IPS DF 19.7 (cell line): ENCODE measurements at regions not wholly inside any gene's neighbourhood (a gene's known extent, or its start where the extent isn't known, plus 50 kb on each side); places are given as distances from the start of the nearest gene placed in this dataset.
"Not testable (repeated sequence)": the region's sequence is repeated elsewhere in the genome, so short reads cannot be mapped to it uniquely, and the experiment has no call there.

Experiments
- DNase-seq: peaks from one replicate; pipeline ENCODE4 v3.0.0-alpha.2; 2013; ENCODE audit warnings: low read depth, low spot score

DNA sequence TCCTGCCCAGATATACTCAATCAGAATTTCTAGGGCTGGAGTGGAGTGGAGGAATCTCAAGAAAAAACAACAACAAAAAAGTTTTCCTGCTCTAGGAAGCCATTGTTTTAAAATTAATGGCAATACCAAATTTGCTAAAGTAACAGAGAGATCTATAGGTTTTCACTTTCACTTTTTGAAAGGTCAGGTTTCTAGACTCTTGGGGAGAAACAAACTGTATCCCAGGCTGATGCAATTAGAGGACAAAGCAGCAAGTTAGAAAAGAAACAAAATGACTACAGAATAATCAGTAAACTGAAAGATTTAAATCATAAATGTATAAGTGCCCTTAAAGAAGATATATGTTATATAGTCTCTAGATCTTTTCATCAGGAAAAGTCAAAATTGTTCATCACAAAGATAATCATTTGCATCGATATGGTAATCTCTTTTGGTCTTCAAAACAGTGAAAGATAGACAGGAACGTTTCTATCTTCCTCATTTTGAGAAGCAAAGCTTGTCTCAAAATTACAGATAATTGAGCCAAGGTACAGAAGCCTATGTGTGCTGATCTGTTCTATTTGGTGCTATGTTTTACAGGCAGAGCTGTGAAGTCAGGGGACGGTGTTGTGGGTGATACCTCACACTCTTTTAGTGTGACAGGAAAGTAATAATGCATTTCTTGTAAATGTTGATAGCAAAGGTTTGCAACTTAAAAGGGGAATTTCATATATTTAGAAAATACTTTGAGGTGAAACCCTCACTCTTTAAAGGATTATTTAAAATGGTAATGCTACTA lies 1746.6 kb upstream of the C9orf72 start:
- DNase-seq, result no peak

DNA sequence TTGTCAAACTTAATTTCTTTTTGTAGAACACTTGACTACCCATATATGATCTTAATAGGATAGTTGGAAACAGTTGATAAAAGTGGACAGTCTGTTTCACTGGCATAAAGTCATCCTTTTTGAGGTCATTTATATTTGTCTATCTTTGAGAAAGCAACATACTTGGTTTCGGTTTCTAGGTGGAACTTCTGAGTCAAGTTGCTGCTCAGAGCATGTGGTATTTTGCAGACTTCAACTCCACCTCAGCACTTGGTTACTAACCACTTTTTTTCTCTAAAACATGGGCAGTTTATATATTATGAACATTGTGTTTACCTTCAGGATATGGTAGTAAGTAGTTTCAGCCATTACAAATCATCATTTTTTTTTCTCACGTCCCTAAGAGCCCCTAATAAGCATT lies 1749.0 kb upstream of the C9orf72 start:
- no peak for DNase-seq

DNA sequence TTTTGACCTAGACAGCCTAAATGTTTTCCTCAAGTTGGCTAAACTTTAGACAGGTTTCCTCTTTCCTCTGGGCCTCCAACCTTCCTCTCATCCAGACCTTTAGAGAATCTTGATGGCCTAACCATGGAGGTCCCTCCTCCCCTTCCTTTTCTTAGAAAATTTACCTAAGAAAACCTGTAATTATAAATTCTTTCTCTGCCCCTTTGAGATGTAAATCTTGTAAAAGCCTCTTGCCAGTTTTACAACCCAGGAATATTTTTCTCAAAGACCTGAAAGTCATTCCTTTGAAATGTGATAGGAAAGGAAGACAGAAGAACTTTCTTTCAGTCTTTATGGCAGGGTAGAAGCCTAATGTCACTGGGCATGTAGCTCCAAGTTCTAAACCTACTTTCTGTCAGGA lies 1752.6 kb upstream of the C9orf72 start:
- DNase-seq, result peak; percentile 54

DNA sequence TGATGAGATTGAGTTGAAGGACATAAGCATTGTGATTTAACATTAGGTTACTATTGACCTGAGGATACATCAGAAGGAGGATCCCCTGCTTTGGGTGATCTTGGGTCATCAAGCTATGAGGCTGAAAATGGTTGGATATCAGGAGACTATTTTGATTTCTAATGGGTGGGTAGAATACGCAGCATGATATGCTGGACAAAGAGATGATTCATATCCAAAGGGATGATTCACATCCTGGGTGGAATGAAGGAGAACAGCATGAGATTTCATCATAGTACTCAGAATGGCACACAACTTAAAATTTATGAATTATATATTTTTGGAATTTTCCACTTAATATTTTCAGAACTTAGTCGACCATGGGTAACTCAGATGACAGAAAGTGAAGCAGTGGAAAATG lies 1759.5 kb upstream of the C9orf72 start:
- DNase-seq, result no peak

DNA sequence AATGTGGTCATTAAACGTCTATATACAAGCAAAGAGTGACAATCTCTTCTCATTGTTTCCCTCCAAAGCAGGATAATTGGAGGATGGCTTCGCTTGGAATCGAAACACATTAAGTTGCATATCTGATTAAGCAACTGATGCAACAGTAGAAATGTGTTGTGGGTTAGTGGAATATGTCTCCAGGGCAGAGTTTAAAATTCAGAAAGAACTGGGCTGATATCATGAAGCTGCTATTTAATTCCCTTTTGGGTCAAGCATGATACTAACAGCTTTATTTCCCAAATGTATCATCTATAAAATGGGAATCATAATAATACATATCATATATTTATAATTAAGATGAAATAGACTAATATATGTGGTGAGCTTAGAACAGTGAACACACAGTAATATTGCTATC lies 1763.0 kb upstream of the C9orf72 start:
- DNase-seq, result no peak

DNA sequence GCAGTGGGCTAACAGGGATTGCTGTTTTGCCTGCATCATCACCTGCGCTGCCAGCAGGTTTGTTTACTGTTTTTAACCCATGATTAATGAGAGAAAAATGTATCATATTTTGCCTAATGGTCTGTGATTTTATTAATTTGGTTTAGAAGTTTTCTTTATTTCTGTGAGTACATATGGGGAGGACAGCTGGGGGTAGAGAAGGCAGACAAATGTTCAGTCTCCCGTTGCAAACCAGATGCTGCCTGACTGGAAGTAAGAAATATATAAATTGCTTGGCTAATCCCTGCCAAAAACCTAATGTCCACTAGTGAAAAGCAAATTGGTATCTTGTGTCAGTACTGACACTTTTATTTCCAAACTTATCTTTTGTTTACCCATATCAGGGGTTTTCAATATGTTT lies 1766.1 kb upstream of the C9orf72 start:
- no peak for DNase-seq

DNA sequence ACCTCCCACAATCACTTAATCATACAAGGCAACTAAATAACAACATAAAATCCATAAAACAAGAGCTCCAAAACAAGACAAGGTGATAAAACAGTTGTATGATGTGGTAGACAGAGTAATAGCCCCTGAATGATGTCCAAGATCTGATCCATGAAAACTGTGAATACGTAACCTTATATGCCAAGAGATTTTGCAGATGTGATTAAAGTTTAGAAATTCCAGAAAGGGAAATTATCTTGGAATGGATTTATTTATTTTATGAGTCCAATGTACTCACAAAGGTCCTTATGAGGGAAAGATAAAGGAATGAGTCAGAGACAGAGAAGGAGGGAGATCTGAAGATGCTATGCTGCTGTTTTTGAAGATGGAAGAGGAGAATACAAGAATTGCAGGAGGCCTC lies 1775.7 kb upstream of the C9orf72 start:
- DNase-seq, result no peak

DNA sequence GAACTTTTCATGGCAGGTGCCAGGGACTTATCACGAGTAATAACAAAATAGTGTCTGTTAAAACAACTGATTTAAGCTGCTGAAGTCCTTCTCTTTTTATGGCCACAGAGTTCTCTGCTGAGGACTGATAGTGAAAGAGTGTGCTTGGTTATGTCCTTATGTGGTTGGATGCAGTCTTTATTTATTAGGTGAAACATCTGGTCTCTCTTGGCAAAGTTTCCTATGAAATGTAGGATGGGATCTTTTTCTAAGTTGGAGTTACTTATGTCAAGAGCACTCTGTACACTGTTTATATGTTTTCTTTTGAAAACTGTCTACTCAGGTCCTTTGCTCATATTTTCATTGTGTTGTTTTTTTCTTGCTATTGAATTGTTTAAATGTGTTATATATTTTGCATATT lies 1816.1 kb upstream of the C9orf72 start:
- no peak for DNase-seq

DNA sequence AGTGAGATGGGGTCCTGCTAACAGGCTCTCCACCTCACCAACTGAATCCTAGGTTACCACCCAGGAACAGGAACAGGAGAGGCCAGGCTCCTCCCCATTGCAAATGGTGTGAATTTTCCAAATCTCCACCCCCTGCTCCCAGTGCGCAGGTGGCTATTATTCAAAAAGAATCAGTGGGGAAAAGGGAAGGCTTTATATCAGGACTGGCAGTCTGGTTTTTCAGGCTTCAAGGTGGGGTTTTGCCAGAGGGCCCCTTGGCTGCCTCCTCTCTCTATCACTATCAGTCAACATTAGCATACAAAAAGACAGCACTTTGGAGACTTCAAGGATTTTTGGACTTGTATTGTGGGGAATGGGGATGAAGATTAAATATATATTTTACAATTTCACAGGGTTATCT lies 1817.6 kb upstream of the C9orf72 start:
- DNase-seq, result no peak

DNA sequence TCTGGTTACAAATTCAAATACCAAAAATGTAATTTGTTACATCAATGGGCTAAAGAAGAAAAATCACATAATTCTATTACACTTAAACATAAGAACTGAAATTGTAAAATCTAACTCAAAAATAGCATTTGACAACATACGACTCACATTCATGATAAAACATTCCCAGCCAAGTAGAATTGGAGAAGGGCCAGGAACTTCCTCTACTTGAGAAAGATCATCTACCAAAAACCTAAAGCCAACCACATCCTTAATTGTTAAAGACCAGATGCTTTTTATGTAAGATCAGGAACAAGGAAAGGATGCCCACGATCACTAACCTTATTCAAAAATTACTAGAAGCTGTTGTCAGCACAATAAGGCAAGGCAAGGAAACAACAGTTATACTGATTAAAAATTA lies 1819.8 kb upstream of the C9orf72 start:
- DNase-seq, result no peak

DNA sequence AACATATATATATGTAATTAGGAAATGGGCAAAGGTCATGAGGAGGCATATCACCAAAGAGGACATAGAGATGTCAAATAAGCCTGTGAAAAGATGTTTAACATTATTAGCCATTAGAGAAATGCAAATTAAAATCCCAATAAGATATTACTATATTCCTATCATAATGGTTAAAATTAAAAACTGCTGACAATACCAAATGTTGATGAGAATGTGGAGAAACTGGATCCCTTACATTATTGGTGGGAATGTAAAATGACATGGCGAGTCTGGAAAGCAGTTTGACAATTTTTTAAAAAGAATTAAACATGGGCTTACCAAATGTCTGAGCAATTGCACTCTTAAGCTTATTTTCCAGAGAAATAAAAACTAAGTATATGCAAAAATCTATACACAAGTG lies 1821.6 kb upstream of the C9orf72 start:
- DNase-seq, result no peak

DNA sequence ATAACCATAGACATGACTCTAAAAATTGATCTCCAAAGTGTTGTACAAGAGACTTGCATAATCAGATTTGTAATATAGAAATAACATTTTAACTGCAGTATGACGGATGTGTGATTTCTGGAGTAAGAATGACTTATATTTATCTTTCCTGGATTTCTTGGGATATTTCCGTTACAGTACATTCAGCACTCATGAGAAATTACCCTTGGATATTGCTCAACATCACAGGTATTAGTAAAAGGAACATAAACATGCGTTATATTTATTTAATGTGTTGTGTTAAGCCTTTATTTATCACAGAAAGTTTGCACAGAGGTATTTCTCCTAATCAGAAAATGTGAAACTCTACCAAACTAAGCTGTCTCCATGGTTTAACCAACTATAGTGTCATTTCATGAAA lies 1823.9 kb upstream of the C9orf72 start:
- no peak for DNase-seq

DNA sequence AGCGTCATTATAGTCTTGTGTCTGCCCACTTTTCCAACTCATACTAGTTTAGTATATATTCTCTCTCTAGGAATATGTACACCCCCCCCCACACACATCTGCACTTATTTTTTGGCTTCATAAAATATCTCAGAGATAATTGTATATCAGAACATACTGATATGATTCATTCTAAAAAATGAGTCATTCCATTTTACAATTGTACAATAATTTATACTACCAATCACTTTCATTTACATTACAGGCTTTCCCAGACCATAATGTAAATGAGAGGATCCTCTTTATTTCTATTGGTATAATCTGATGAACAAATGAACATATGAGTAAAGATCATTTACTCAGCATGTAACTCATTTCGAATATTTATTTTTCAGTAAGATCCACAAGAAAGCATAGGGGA lies 1842.9 kb upstream of the C9orf72 start:
- DNase-seq, result no peak

DNA sequence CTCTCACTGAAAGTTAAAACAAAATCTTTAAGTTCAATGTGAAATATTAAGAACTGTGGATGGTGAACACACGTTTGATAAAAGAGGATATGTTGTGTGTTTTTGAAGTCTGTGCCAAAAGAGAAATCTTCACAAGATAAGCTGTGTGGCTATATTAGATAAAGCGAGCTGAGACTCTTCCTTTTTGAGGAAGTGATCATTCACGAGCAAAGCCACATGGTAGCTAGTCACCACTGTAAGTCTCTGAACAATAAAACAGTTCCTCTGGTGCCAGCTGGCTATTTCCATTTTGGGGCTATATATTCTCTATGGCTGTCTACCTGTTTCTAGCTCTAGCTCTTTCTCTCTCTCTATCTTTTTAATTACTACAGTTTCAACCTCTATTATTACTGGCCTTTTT lies 1849.2 kb upstream of the C9orf72 start:
- no peak for DNase-seq

DNA sequence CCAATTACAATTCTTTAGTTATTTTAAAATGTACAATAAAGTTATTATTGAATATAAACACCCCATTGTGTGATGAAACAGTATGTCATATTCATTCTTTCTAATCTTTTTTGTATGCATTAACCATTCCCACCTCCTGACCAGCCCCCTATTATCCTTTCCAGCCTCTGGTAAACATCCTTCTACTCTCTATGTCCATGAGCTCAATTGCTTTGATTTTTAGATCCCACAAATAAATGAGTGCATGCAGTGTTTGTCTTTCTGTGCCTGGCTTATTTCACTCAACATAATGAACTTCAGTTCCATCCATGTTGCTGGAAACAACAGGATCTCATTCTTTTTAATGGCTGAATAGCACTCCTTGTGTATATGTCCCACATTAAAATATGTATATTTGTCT lies 1858.9 kb upstream of the C9orf72 start:
- DNase-seq, result no peak

DNA sequence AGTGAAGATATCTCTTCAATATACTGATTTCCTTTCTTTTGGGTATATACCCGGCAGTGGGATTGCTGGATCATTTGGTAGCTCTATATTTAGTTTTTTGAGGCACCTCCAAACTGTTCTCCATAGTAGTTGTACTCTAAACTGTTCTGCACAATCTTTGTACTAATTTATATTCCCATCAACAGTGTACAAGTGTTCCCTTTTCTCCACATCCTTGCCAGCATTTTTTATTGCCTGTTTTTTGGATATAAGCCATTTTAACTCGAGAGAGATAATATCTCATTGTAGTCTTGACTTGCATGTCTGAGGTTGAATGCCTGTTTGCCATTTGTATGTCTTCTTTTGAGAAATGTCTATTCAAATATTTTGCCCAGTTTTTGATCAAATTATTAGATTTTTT lies 1859.4 kb upstream of the C9orf72 start:
- not testable (repeated sequence) for DNase-seq

DNA sequence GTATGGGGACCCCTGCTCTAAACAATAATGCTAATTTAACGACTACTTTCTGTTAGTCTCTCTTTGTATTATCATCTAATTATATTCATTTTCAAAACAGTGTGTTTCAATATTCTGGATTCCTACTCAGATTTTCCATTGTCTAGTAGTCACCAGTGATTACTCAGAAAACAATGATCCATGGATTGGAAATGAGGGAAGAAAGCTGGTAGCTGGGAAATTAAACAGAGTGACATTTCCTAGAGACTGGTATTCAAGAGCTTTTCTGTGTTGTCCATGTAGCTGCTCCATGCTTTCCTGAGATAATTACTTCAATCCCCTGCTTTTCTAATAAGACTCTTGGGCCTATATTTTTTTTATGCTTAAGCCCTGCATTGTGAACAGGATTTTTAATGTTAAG lies 1862.1 kb upstream of the C9orf72 start:
- no peak for DNase-seq

DNA sequence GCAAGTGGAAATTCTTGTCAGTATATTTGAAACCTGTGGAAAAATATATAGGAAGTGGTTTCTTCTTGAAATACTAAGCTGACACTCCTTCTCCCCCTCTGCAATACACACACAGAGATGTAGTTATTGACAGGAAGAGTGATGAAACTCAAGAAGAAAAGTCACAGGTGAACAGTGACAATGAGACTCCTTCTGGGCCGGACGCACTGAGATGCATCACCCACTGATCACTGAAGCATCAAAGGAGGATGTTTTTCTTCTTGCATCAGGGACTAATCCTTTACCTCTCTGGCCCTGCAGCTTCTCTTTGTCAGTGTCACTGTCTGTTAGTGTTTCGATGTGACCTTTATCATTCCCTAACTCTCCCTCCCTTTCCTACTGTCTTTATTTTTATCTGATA lies 1864.2 kb upstream of the C9orf72 start:
- DNase-seq, result no peak

DNA sequence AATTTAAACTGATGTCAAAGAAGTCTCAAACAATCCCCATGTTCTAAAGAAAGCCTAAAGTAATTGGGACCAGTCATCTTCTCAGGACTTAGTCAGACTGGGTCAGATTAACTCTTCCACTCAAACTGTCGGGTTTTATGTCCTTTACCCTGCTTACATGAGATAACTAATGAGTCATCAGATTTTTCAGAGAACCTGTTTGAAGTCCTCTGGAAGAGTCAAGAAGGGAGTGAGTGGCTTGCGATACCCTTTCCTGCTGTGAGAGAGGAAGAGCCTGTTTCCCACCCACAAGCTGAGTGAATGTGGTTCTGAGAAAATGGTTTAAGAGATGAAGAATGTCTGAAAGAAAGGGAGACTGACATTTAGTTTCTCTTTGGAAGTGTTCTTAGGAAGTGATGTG lies 1866.7 kb upstream of the C9orf72 start:
- DNase-seq, result no peak

DNA sequence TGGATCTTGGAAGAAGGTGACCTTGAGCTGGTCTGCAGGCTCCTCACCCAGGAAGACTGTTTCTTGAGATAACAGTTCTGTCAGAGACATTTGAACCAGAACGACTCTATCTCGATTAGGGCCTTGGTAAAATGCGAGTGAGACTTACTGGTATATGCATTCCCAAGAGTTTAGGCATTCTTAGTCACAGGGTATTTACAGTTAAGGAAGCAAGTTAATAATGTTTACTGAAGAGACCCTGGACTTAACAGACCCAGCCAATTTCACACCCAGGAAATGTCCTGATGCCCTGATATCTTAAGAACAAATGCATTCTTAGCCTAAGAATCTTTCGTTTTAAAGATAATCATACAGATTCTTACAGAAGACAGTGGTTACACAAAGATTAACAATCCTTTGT lies 1867.2 kb upstream of the C9orf72 start:
- no peak for DNase-seq

DNA sequence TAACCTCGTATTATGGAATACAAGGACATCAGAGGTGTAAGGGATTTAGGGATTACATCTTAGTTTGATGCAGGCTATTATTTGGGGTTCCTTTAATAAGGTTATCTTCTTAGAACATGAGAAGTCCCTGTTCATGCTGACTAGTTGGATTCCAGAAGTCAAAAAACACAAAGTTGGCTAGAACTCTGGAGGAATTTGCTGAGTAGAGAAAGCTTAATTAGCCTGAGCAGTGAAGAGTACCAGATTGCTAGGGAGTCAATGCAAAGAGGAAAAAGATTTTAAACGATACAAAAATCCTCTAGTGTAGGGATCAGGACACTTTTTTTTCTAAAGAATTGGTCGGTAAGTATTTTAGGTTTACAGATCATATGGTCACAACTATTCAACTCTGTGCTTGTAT lies 1872.5 kb upstream of the C9orf72 start:
- no peak for DNase-seq

DNA sequence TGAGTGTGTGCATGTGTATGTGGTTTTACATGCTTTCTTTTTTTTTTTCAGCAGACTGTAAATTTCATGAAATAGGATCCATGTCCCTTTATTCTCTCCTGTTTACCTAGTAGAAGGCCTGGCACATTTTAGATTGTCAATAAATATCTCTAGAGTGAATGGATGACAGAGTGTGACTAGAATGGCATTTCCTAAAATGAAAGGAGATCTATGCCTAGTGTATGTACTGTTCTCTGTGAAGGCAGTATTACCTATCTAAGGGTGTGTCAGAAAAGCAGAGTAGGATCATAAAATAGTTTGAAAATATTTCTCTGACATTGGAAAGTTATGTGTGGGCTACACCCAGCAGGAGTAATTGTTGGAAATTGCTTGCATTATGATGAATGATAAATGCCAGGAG lies 1876.0 kb upstream of the C9orf72 start:
- no peak for DNase-seq

DNA sequence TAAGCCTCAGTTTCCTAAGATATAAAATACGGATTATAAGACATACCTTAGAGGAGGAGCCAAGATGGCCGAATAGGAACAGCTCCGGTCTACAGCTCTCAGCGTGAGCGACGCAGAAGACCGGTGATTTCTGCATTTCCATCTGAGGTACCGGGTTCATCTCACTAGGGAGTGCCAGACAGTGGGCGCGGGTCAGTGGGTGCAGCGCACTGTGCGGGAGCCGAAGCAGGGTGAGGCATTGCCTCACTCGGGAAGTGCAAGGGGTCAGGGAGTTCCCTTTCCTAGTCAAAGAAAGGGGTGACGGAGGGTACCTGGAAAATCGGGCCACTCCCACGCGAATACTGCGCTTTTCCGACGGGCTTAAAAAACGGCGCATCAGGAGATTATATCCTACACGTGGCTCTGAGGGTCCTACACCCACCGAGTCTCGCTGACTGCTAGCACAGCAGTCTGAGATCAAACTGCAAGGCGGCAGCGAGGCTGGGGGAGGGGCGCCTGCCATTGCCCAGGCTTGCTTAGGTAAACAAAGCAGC lies 1877.1 kb upstream of the C9orf72 start:
- not testable (repeated sequence) for DNase-seq

DNA sequence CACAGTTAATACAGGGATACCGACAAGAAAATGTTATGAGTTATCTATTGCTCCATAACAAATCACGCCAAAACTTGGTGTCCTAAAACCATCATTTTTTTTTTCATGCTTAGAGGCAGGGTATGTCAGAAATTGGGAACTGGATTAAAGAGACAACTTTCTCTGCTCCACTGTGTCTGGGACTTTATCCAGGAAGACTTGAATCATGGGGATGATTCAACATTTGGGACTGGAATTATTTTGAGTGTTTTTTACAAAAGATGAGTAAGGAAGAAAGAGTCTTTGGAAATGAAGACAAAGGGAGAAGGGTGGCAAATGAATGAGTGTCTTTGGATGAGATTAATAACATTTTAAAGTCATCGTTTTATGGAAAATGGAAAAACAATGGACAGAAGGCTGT lies 1883.7 kb upstream of the C9orf72 start:
- no peak for DNase-seq
